ENCODE measurements at regions not wholly inside any gene's neighbourhood (a gene's known extent, or its start where the extent isn't known, plus 50 kb on each side); places are given as distances from the start of the nearest gene placed in this dataset.

- TF ChIP-seq CTCF (optimal IDR thresholded peaks at IDR 0.05 in 1 of 3, IDR thresholded peaks at IDR 0.05 in 1 of 3, conservative IDR thresholded peaks at IDR 0.05 in 1 of 3; ENCODE audit: extremely low read depth in 1 of 3, insufficient read depth in 2 of 3, low read length in 3 of 3) (no peak), EZH2 (IDR thresholded peaks at IDR 0.05; ENCODE audit: low read length) (no peak)
Observed at GRCh38 chr2:12533337-12534005, 183.3 kb upstream of the TRIB2 start.
